ENCODE measurements at regions not wholly inside any gene's neighbourhood (a gene's known extent, or its start where the extent isn't known, plus 50 kb on each side); places are given as distances from the start of the nearest gene placed in this dataset.

DNA sequence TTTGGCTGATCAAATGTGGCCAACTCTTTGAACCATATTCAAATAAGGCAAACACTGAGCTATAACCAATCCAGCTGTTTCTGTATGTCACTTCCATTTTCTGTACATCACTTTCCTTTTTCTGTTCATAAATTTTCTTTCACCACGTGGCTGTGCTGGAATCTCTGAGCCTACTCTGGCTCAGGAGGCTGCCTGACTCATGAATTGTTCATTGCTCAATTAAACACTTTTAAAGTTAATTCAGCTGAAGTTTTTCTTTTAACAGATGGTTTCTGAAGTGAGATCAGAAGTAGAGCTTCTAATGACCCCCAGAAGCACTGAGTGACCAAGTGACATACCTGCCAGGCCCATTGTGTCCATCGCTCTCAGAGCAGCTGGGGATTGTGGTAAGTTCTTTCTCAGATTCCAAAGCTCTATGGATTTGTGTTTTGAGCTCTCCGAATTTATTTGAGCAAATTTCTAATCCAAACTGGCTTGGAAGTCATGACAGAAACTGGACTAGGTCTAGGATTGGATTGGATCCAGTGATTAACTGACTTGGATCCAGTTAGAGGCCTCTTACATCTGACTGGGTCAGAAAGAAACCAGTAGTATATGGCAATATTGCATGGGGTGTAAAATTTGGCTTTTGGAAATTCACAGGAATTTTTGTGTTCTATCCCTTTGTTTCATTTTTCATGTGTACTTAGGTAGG is 121.2 kb upstream of the BANK1 start:
- TF ChIP-seq, protein P1, sequence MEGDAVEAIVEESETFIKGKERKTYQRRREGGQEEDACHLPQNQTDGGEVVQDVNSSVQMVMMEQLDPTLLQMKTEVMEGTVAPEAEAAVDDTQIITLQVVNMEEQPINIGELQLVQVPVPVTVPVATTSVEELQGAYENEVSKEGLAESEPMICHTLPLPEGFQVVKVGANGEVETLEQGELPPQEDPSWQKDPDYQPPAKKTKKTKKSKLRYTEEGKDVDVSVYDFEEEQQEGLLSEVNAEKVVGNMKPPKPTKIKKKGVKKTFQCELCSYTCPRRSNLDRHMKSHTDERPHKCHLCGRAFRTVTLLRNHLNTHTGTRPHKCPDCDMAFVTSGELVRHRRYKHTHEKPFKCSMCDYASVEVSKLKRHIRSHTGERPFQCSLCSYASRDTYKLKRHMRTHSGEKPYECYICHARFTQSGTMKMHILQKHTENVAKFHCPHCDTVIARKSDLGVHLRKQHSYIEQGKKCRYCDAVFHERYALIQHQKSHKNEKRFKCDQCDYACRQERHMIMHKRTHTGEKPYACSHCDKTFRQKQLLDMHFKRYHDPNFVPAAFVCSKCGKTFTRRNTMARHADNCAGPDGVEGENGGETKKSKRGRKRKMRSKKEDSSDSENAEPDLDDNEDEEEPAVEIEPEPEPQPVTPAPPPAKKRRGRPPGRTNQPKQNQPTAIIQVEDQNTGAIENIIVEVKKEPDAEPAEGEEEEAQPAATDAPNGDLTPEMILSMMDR (conservative IDR thresholded peaks at IDR 0.05; ENCODE audit: low read depth, low read length): no peak
- TF ChIP-seq EZH2 (IDR thresholded peaks at IDR 0.05; ENCODE audit: low read length, unreplicated experiment): no peak

Measured in PC-3 (cell line).